ENCODE measurements at regions not wholly inside any gene's neighbourhood (a gene's known extent, or its start where the extent isn't known, plus 50 kb on each side); places are given as distances from the start of the nearest gene placed in this dataset.

DNA sequence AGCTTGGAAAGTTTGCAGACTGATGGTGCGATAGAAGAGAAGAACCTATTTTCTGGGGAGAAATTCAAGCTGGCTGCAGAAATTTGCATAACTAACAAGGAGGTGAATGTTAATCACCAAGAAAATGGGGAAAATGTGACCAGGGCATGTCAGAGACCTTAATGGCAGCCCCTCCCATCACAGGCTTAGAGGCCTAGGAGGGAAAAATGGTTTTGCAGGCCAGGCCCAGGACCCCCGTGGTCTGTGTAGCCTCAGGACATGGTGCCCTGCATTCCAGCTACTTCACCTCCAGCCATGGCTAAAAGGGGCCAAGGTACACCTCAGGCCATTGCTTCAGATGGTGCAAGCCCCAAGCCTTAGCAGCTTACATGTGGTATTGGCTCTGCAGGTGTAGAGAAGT lies 207.1 kb upstream of the CXorf66 start:
- Histone ChIP-seq H3K27me3 (ENCODE audit: control insufficient read depth in 1 of 2, insufficient read depth in 2 of 2, low read length in 2 of 2) (no peaks in the 10 kb centered on the region), H3K9me3 (ENCODE audit: control insufficient read depth in 1 of 2, low read length in 2 of 2) (no peaks in the 10 kb centered on the region), H3K9ac (ENCODE audit: low read depth in 1 of 2, low read length in 2 of 2) (no peak overlapping the region), H3K4me3 (ENCODE audit: low read depth in 1 of 2, low read length in 2 of 2) (no peak overlapping the region), H3K4me1 (ENCODE audit: control insufficient read depth in 1 of 2, insufficient read depth in 2 of 2, low read length in 2 of 2) (no peaks in the 10 kb centered on the region), H3K27ac (ENCODE audit: low read depth, low read length) (no peak overlapping the region), H3K36me3 (ENCODE audit: control insufficient read depth in 1 of 2, insufficient read depth in 2 of 2, low read length in 2 of 2) (no peaks in the 10 kb centered on the region)

GRCh38 chrX:140167551-140167950 lies 202.2 kb upstream of the CXorf66 start:
- no peak overlapping the region for H3K4me3 ChIP-seq (ENCODE audit: low read depth in 1 of 2, low read length in 2 of 2)
- H3K27ac ChIP-seq (ENCODE audit: low read depth, low read length): no peak overlapping the region
- H3K4me1 ChIP-seq (ENCODE audit: control insufficient read depth in 1 of 2, insufficient read depth in 2 of 2, low read length in 2 of 2): no peaks in the 10 kb centered on the region
- H3K9me3 ChIP-seq (ENCODE audit: control insufficient read depth in 1 of 2, low read length in 2 of 2): no peaks in the 10 kb centered on the region
- no peak overlapping the region for H3K9ac ChIP-seq (ENCODE audit: low read depth in 1 of 2, low read length in 2 of 2)
- H3K36me3 ChIP-seq (ENCODE audit: control insufficient read depth in 1 of 2, insufficient read depth in 2 of 2, low read length in 2 of 2): no peaks in the 10 kb centered on the region
- no peaks in the 10 kb centered on the region for H3K27me3 ChIP-seq (ENCODE audit: control insufficient read depth in 1 of 2, insufficient read depth in 2 of 2, low read length in 2 of 2)

DNA sequence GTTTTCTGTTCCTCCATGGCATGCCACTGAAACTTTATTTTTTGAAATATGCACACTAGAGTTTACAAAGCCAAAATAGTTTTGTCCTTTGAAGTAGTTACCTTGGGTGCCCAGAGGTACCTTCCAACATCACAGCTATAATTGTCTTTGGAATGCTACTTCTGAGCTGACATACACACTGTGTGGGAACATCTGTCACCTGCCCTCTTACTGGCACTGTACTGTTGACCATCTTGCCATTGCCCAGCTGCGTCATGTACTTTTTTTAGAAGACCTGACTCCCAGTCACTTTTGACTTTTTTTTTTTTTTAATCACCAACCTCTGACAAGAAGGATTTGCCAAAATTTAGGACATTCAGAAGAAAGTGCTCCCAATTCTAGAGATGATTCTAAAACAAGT lies 200.5 kb upstream of the CXorf66 start:
- H3K4me3 ChIP-seq (ENCODE audit: low read depth in 1 of 2, low read length in 2 of 2): no peak overlapping the region
- no peaks in the 10 kb centered on the region for H3K36me3 ChIP-seq (ENCODE audit: control insufficient read depth in 1 of 2, insufficient read depth in 2 of 2, low read length in 2 of 2)
- H3K9me3 ChIP-seq (ENCODE audit: control insufficient read depth in 1 of 2, low read length in 2 of 2): no peaks in the 10 kb centered on the region
- H3K27ac ChIP-seq (ENCODE audit: low read depth, low read length): no peak overlapping the region
- H3K4me1 ChIP-seq (ENCODE audit: control insufficient read depth in 1 of 2, insufficient read depth in 2 of 2, low read length in 2 of 2): no peaks in the 10 kb centered on the region
- no peak overlapping the region for H3K9ac ChIP-seq (ENCODE audit: low read depth in 1 of 2, low read length in 2 of 2)
- no peaks in the 10 kb centered on the region for H3K27me3 ChIP-seq (ENCODE audit: control insufficient read depth in 1 of 2, insufficient read depth in 2 of 2, low read length in 2 of 2)

DNA sequence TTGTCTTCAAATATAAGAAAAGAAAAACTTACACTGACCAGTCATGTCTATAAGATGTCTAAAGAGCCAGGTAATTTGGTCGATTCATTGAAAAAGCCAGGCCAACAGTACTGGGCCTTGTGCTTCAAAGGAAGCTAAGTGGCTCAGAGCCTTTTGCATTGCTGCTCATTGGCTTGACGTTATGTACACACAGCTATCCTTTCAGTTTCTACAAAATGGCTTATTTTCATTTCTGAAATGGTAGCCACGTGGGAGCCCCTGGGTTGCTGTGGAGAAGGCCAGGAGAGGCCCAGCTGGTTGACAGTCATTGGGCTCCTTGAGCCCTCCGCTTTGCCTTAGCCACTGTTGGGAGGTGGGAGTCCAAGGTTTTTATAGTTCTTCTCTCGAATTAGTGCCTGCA lies 199.1 kb upstream of the CXorf66 start:
- Histone ChIP-seq H3K9ac (ENCODE audit: low read depth in 1 of 2, low read length in 2 of 2) (no peak overlapping the region), H3K9me3 (ENCODE audit: control insufficient read depth in 1 of 2, low read length in 2 of 2) (no peaks in the 10 kb centered on the region), H3K4me1 (ENCODE audit: control insufficient read depth in 1 of 2, insufficient read depth in 2 of 2, low read length in 2 of 2) (no peaks in the 10 kb centered on the region), H3K36me3 (ENCODE audit: control insufficient read depth in 1 of 2, insufficient read depth in 2 of 2, low read length in 2 of 2) (no peaks in the 10 kb centered on the region), H3K27ac (ENCODE audit: low read depth, low read length) (no peak overlapping the region), H3K27me3 (ENCODE audit: control insufficient read depth in 1 of 2, insufficient read depth in 2 of 2, low read length in 2 of 2) (no peaks in the 10 kb centered on the region), H3K4me3 (ENCODE audit: low read depth in 1 of 2, low read length in 2 of 2) (no peak overlapping the region)

- Histone ChIP-seq H3K4me3 (ENCODE audit: low read depth in 1 of 2, low read length in 2 of 2) (no peak overlapping the region), H3K36me3 (ENCODE audit: control insufficient read depth in 1 of 2, insufficient read depth in 2 of 2, low read length in 2 of 2) (no peaks in the 10 kb centered on the region), H3K27me3 (ENCODE audit: control insufficient read depth in 1 of 2, insufficient read depth in 2 of 2, low read length in 2 of 2) (no peaks in the 10 kb centered on the region), H3K9ac (ENCODE audit: low read depth in 1 of 2, low read length in 2 of 2) (no peak overlapping the region), H3K9me3 (ENCODE audit: control insufficient read depth in 1 of 2, low read length in 2 of 2) (no peaks in the 10 kb centered on the region), H3K4me1 (ENCODE audit: control insufficient read depth in 1 of 2, insufficient read depth in 2 of 2, low read length in 2 of 2) (no peaks in the 10 kb centered on the region), H3K27ac (ENCODE audit: low read depth, low read length) (no peak overlapping the region)
Observed at GRCh38 chrX:140163371-140164159, 198.2 kb upstream of the CXorf66 start.

- Histone ChIP-seq H3K9me3 (ENCODE audit: control insufficient read depth in 1 of 2, low read length in 2 of 2) (no peaks in the 10 kb centered on the region), H3K9ac (ENCODE audit: low read depth in 1 of 2, low read length in 2 of 2) (no peak overlapping the region), H3K27me3 (ENCODE audit: control insufficient read depth in 1 of 2, insufficient read depth in 2 of 2, low read length in 2 of 2) (no peaks in the 10 kb centered on the region), H3K36me3 (ENCODE audit: control insufficient read depth in 1 of 2, insufficient read depth in 2 of 2, low read length in 2 of 2) (no peaks in the 10 kb centered on the region), H3K27ac (ENCODE audit: low read depth, low read length) (no peak overlapping the region), H3K4me3 (ENCODE audit: low read depth in 1 of 2, low read length in 2 of 2) (no peak overlapping the region), H3K4me1 (ENCODE audit: control insufficient read depth in 1 of 2, insufficient read depth in 2 of 2, low read length in 2 of 2) (no peaks in the 10 kb centered on the region)
Observed at GRCh38 chrX:140157611-140158010, 192.3 kb upstream of the CXorf66 start.

- Histone ChIP-seq H3K27me3 (ENCODE audit: control insufficient read depth in 1 of 2, insufficient read depth in 2 of 2, low read length in 2 of 2) (no peaks in the 10 kb centered on the region), H3K4me1 (ENCODE audit: control insufficient read depth in 1 of 2, insufficient read depth in 2 of 2, low read length in 2 of 2) (no peaks in the 10 kb centered on the region), H3K27ac (ENCODE audit: low read depth, low read length) (no peak overlapping the region), H3K9ac (ENCODE audit: low read depth in 1 of 2, low read length in 2 of 2) (no peak overlapping the region), H3K4me3 (ENCODE audit: low read depth in 1 of 2, low read length in 2 of 2) (no peak overlapping the region), H3K9me3 (ENCODE audit: control insufficient read depth in 1 of 2, low read length in 2 of 2) (no peaks in the 10 kb centered on the region), H3K36me3 (ENCODE audit: control insufficient read depth in 1 of 2, insufficient read depth in 2 of 2, low read length in 2 of 2) (no peaks in the 10 kb centered on the region)
Observed at GRCh38 chrX:140157143-140157542, 191.8 kb upstream of the CXorf66 start.

GRCh38 chrX:140151316-140151715 lies 186.0 kb upstream of the CXorf66 start:
- H3K27me3 ChIP-seq (ENCODE audit: control insufficient read depth in 1 of 2, insufficient read depth in 2 of 2, low read length in 2 of 2): no peaks in the 10 kb centered on the region
- no peak overlapping the region for H3K27ac ChIP-seq (ENCODE audit: low read depth, low read length)
- no peaks in the 10 kb centered on the region for H3K9me3 ChIP-seq (ENCODE audit: control insufficient read depth in 1 of 2, low read length in 2 of 2)
- no peak overlapping the region for H3K9ac ChIP-seq (ENCODE audit: low read depth in 1 of 2, low read length in 2 of 2)
- no peaks in the 10 kb centered on the region for H3K4me1 ChIP-seq (ENCODE audit: control insufficient read depth in 1 of 2, insufficient read depth in 2 of 2, low read length in 2 of 2)
- no peak overlapping the region for H3K4me3 ChIP-seq (ENCODE audit: low read depth in 1 of 2, low read length in 2 of 2)
- no peaks in the 10 kb centered on the region for H3K36me3 ChIP-seq (ENCODE audit: control insufficient read depth in 1 of 2, insufficient read depth in 2 of 2, low read length in 2 of 2)

GRCh38 chrX:140149761-140150160 lies 184.4 kb upstream of the CXorf66 start:
- Histone ChIP-seq H3K27me3 (ENCODE audit: control insufficient read depth in 1 of 2, insufficient read depth in 2 of 2, low read length in 2 of 2) (no peaks in the 10 kb centered on the region), H3K27ac (ENCODE audit: low read depth, low read length) (no peak overlapping the region), H3K9me3 (ENCODE audit: control insufficient read depth in 1 of 2, low read length in 2 of 2) (no peaks in the 10 kb centered on the region), H3K36me3 (ENCODE audit: control insufficient read depth in 1 of 2, insufficient read depth in 2 of 2, low read length in 2 of 2) (no peaks in the 10 kb centered on the region), H3K4me3 (ENCODE audit: low read depth in 1 of 2, low read length in 2 of 2) (no peak overlapping the region), H3K9ac (ENCODE audit: low read depth in 1 of 2, low read length in 2 of 2) (no peak overlapping the region), H3K4me1 (ENCODE audit: control insufficient read depth in 1 of 2, insufficient read depth in 2 of 2, low read length in 2 of 2) (no peaks in the 10 kb centered on the region)

GRCh38 chrX:140141444-140142029 lies 176.2 kb upstream of the CXorf66 start:
- H3K4me3 ChIP-seq (ENCODE audit: low read depth in 1 of 2, low read length in 2 of 2): no peak overlapping the region
- H3K27ac ChIP-seq (ENCODE audit: low read depth, low read length): no peak overlapping the region
- no peak overlapping the region for H3K9ac ChIP-seq (ENCODE audit: low read depth in 1 of 2, low read length in 2 of 2)
- no peaks in the 10 kb centered on the region for H3K27me3 ChIP-seq (ENCODE audit: control insufficient read depth in 1 of 2, insufficient read depth in 2 of 2, low read length in 2 of 2)
- H3K4me1 ChIP-seq (ENCODE audit: control insufficient read depth in 1 of 2, insufficient read depth in 2 of 2, low read length in 2 of 2): no peaks in the 10 kb centered on the region
- no peaks in the 10 kb centered on the region for H3K36me3 ChIP-seq (ENCODE audit: control insufficient read depth in 1 of 2, insufficient read depth in 2 of 2, low read length in 2 of 2)
- H3K9me3 ChIP-seq (ENCODE audit: control insufficient read depth in 1 of 2, low read length in 2 of 2): no peaks in the 10 kb centered on the region

All from duodenal mucosa (tissue), 2 donors.